ENCODE measurements at regions not wholly inside any gene's neighbourhood (a gene's known extent, or its start where the extent isn't known, plus 50 kb on each side); places are given as distances from the start of the nearest gene placed in this dataset.

- DNase-seq (ENCODE audit: low read depth in 2 of 3, low spot score in 2 of 3): no peak
These were observed 55.4 kb upstream of the ESX1 start for GRCh38 chrX:104310090-104310489.

GRCh38 chrX:104309169-104309568 is 54.4 kb upstream of the ESX1 start:
- no peak for DNase-seq (ENCODE audit: low read depth in 2 of 3, low spot score in 2 of 3)

GRCh38 chrX:104307341-104307740 is 52.6 kb upstream of the ESX1 start:
- no peak for DNase-seq (ENCODE audit: low read depth in 2 of 3, low spot score in 2 of 3)

- no peak for DNase-seq (ENCODE audit: low read depth in 2 of 3, low spot score in 2 of 3)
These were observed 51.4 kb upstream of the ESX1 start for GRCh38 chrX:104306180-104306579.
